GM12892 (cell line): ENCODE measurements at regions not wholly inside any gene's neighbourhood (a gene's known extent, or its start where the extent isn't known, plus 50 kb on each side); places are given as distances from the start of the nearest gene placed in this dataset.

Source experiments
- POLR2A ChIP-seq: IDR thresholded peaks from 2 replicates; pipeline ENCODE4 v1.6.1; 2011; ENCODE audit warnings: low read depth, low read length, control low read depth
- POLR2AphosphoS5 ChIP-seq: IDR thresholded peaks from 2 replicates; pipeline ENCODE4 v1.6.1; 2011; ENCODE audit warnings: low read depth, low read length, control low read depth

- no peak for TF ChIP-seq POLR2A
- TF ChIP-seq POLR2AphosphoS5: no peak
Observed at GRCh38 chr2:102080451-102081242, 61.9 kb upstream of the IL1R1 start.
